H1 (cell line): ENCODE measurements at regions not wholly inside any gene's neighbourhood (a gene's known extent, or its start where the extent isn't known, plus 50 kb on each side); places are given as distances from the start of the nearest gene placed in this dataset.

ENCODE experiments used
- BRCA1 ChIP-seq: IDR thresholded peaks from 2 replicates; pipeline ENCODE4 v1.6.1; 2012; ENCODE audit warnings: low read depth, low read length, improper control_type of control experiment
- EP300 ChIP-seq, 2 experiments: IDR thresholded peaks; 1 replicate in 1 of 2; 2 replicates in 1 of 2; pipeline ENCODE4 v1.6.1; 2011 to 2012; ENCODE audit warnings: low read depth in 2 of 2, low read length in 2 of 2, mild to moderate bottlenecking in 2 of 2, borderline replicate concordance in 1 of 2, inconsistent platforms in 1 of 2, moderate library complexity in 1 of 2
- MAFK ChIP-seq: IDR thresholded peaks from 2 replicates; pipeline ENCODE4 v1.6.1; 2012; ENCODE audit warnings: low read depth, mild to moderate bottlenecking, improper control_type of control experiment, low read length
- PHF8 ChIP-seq: fragments of 200-600 bp; sonication (generic); conservative IDR thresholded peaks from 2 replicates; pipeline ENCODE4 v1.7.1; 2012; ENCODE audit warnings: low read depth, mild to moderate bottlenecking, inconsistent platforms, low read length, moderate library complexity
- POLR2A ChIP-seq, 2 experiments: IDR thresholded peaks; 1 replicate in 1 of 2; 2 replicates in 1 of 2; pipeline ENCODE4 v1.6.1; 2011; ENCODE audit warnings: low read depth in 2 of 2, low read length in 2 of 2, mild to moderate bottlenecking in 2 of 2; ENCODE audit errors: control extremely low read depth in 1 of 2
- RAD21 ChIP-seq, 2 experiments: IDR thresholded peaks in 1 of 2; conservative IDR thresholded peaks in 1 of 2; 2 replicates each; pipeline ENCODE4 v1.6.1; 2011; ENCODE audit warnings: low read depth in 2 of 2, low read length in 2 of 2, improper control_type of control experiment in 1 of 2, inconsistent platforms in 1 of 2, mild to moderate bottlenecking in 1 of 2, moderate library complexity in 1 of 2
- SP1 ChIP-seq: IDR thresholded peaks from 2 replicates; pipeline ENCODE4 v1.6.1; 2011; ENCODE audit warnings: low read depth, low read length
- SRF ChIP-seq: IDR thresholded peaks from 2 replicates; pipeline ENCODE4 v1.6.1; 2011; ENCODE audit warnings: mild to moderate bottlenecking, low read depth, low read length, moderate library complexity
- TBP ChIP-seq: IDR thresholded peaks from 2 replicates; pipeline ENCODE4 v1.6.1; 2011; ENCODE audit warnings: low read depth, low read length, improper control_type of control experiment
- YY1 ChIP-seq: IDR thresholded peaks from 2 replicates; pipeline ENCODE4 v1.6.1; 2011; ENCODE audit warnings: low read depth, mild to moderate bottlenecking, low read length
- TF ChIP-seq, protein P1 (sequence below): IDR thresholded peaks from 2 replicates; pipeline ENCODE4 v1.6.1; 2012; ENCODE audit warnings: inconsistent platforms
- TF ChIP-seq, protein P2 (sequence below), 3 experiments: IDR thresholded peaks; 1 replicate in 2 of 3; 2 replicates in 1 of 3; pipeline versions ENCODE4 v1.5.1 to v1.6.1; 2011; ENCODE audit warnings: low read length in 3 of 3, mild to moderate bottlenecking in 3 of 3, inconsistent platforms in 2 of 3, low read depth in 1 of 3, moderate library complexity in 1 of 3; ENCODE audit not compliant: insufficient read depth in 1 of 3; ENCODE audit errors: control extremely low read depth in 1 of 3

DNA sequence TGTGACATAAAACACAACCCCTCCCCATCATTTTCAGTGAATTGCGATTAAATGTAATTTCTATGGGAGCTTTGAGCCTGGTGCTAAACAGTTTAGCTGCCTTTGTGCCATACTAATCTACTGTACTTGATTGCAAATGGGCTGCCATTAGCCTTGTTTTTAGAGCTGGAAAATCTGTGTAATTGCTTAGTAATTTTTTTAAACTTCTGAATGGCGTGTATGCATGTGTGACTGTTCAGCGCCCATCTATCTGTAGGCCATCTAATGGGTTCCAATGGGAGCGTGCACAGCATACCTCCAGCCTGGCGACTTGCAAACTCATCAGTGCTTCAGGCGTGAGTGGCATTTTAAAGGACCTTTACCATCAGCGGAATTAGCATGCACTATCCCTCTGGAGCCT, 142.7 kb upstream of the KIRREL3 start:
- TF ChIP-seq SP1 (no peak), RAD21 (IDR thresholded peaks at IDR 0.05 in 1 of 2, conservative IDR thresholded peaks at IDR 0.05 in 1 of 2; ENCODE audit: low read depth in 2 of 2, low read length in 2 of 2) (no peak), YY1 (no peak), TBP (no peak), POLR2A (IDR thresholded peaks at IDR 0.05; ENCODE audit: control extremely low read depth in 1 of 2, low read depth in 2 of 2, low read length in 2 of 2) (no peak), PHF8 (no peak), MAFK (no peak), BRCA1 (no peak), SRF (no peak), EP300 (IDR thresholded peaks at IDR 0.05; ENCODE audit: borderline replicate concordance in 1 of 2, low read depth in 2 of 2, low read length in 2 of 2) (no peak)
- TF ChIP-seq, protein P1, sequence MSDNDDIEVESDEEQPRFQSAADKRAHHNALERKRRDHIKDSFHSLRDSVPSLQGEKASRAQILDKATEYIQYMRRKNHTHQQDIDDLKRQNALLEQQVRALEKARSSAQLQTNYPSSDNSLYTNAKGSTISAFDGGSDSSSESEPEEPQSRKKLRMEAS = no peak
- TF ChIP-seq, protein P2, sequence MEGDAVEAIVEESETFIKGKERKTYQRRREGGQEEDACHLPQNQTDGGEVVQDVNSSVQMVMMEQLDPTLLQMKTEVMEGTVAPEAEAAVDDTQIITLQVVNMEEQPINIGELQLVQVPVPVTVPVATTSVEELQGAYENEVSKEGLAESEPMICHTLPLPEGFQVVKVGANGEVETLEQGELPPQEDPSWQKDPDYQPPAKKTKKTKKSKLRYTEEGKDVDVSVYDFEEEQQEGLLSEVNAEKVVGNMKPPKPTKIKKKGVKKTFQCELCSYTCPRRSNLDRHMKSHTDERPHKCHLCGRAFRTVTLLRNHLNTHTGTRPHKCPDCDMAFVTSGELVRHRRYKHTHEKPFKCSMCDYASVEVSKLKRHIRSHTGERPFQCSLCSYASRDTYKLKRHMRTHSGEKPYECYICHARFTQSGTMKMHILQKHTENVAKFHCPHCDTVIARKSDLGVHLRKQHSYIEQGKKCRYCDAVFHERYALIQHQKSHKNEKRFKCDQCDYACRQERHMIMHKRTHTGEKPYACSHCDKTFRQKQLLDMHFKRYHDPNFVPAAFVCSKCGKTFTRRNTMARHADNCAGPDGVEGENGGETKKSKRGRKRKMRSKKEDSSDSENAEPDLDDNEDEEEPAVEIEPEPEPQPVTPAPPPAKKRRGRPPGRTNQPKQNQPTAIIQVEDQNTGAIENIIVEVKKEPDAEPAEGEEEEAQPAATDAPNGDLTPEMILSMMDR (IDR thresholded peaks at IDR 0.05; ENCODE audit: control extremely low read depth in 1 of 3, insufficient read depth in 1 of 3, low read depth in 1 of 3, low read length in 3 of 3) = no peak
